CD4-positive, CD25-positive, alpha-beta regulatory T cell (primary cell): ENCODE measurements at regions not wholly inside any gene's neighbourhood (a gene's known extent, or its start where the extent isn't known, plus 50 kb on each side); places are given as distances from the start of the nearest gene placed in this dataset.

Experiments
- ATAC-seq, 2 donors: fragments of 150-1000 bp; cut with Tn5 transposase; one replicate each; pipeline ENCODE4 v1.10.0; 2021; ENCODE audit warnings: low read depth in 2 of 2, moderate number of reproducible peaks in 2 of 2, moderate library complexity in 1 of 2
- DNase-seq, 3 donors: peaks; one replicate each; pipeline versions ENCODE4 v3.0.0 to v3.0.0-alpha.2; 2012 to 2022; ENCODE audit warnings: mixed read lengths in 1 of 3
- H3K27ac ChIP-seq: one replicate; pipeline ENCODE4 v1.7.0; 2013; ENCODE audit warnings: mild to moderate bottlenecking, low read length; ENCODE audit not compliant: insufficient read depth, poor library complexity, severe bottlenecking
- H3K27me3 ChIP-seq: one replicate; pipeline ENCODE4 v1.7.0; 2013; ENCODE audit warnings: low read length; ENCODE audit not compliant: control insufficient read depth, insufficient read depth
- H3K36me3 ChIP-seq: one replicate; pipeline ENCODE4 v1.7.0; 2013; ENCODE audit warnings: mild to moderate bottlenecking, low read length, moderate library complexity; ENCODE audit not compliant: control insufficient read depth, insufficient read depth
- H3K4me1 ChIP-seq: 2 replicates; pipeline ENCODE4 v1.7.0; 2013; ENCODE audit warnings: mild to moderate bottlenecking, low read length; ENCODE audit not compliant: insufficient read depth, control insufficient read depth, poor library complexity, severe bottlenecking
- H3K4me3 ChIP-seq: one replicate; pipeline ENCODE4 v1.7.0; 2013; ENCODE audit warnings: low read depth, mild to moderate bottlenecking, low read length, moderate library complexity
- H3K9me3 ChIP-seq, 2 experiments: 1 replicate in 1 of 2; 2 replicates in 1 of 2; pipeline ENCODE4 v1.7.0; 2013; ENCODE audit warnings: low read length in 2 of 2, mild to moderate bottlenecking in 1 of 2, moderate library complexity in 1 of 2; ENCODE audit not compliant: control insufficient read depth in 2 of 2
- H3K27ac Mint-ChIP-seq, 3 donors: one replicate each; pipeline ENCODE4 v1.8.0; 2020 to 2022; ENCODE audit warnings: mild to moderate bottlenecking in 3 of 3, mixed read lengths in 3 of 3, moderate library complexity in 2 of 3
- H3K27me3 Mint-ChIP-seq: one replicate; pipeline ENCODE4 v1.8.0; 2022; ENCODE audit warnings: mild to moderate bottlenecking, mixed read lengths
- H3K36me3 Mint-ChIP-seq: one replicate; pipeline ENCODE4 v1.8.0; 2020; ENCODE audit warnings: mixed read lengths
- H3K4me1 Mint-ChIP-seq, 4 donors: one replicate each; pipeline ENCODE4 v1.8.0; 2020 to 2022; ENCODE audit warnings: mixed read lengths in 4 of 4, mild to moderate bottlenecking in 1 of 4
- H3K4me3 Mint-ChIP-seq, 4 donors: one replicate each; pipeline ENCODE4 v1.8.0; 2020 to 2022; ENCODE audit warnings: mild to moderate bottlenecking in 4 of 4, mixed read lengths in 4 of 4, moderate library complexity in 3 of 4
- H3K9me3 Mint-ChIP-seq, 7 donors: one replicate each; pipeline ENCODE4 v1.8.0; 2020 to 2022; ENCODE audit warnings: mixed read lengths in 7 of 7, mild to moderate bottlenecking in 3 of 7, moderate library complexity in 2 of 7

DNA sequence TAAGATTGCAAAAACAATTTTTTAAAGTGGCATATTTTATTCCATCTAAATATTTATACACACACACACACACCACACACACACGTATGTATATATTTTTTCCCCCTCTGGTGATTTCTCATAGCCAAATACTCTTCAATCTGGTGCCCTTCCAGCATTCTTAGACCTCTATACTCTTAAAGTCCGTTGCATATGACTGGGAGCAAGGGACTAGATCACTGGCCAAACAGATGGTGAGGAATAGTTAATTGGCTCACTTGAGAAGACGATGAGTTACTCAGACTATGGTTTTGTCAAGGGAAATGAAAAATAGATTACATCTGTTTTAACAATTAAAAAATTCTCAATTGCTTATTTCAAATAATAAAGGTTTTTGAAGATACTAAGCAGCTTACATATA lies 512.5 kb upstream of the LRRTM4 start:
- no peak overlapping the region for H3K27ac ChIP-seq
- no peaks in the 10 kb centered on the region for H3K36me3 ChIP-seq
- ATAC-seq (no peak), DNase-seq (no peak)
- Mint-ChIP-seq H3K27me3 (no peaks in the 10 kb centered on the region), H3K27ac (no peak overlapping the region), H3K9me3 (peaks cover 0 to 37% (median 6%) of the 10 kb centered on the region in 7 donors), H3K4me3 (no peak overlapping the region), H3K4me1 (no peaks in the 10 kb centered on the region), H3K36me3 (no peaks in the 10 kb centered on the region)
- no peak overlapping the region for H3K4me3 ChIP-seq
- peaks cover 0 to 8% of the 10 kb centered on the region in 2 experiments for H3K9me3 ChIP-seq
- H3K4me1 ChIP-seq = no peaks in the 10 kb centered on the region
- H3K27me3 ChIP-seq = no peaks in the 10 kb centered on the region

DNA sequence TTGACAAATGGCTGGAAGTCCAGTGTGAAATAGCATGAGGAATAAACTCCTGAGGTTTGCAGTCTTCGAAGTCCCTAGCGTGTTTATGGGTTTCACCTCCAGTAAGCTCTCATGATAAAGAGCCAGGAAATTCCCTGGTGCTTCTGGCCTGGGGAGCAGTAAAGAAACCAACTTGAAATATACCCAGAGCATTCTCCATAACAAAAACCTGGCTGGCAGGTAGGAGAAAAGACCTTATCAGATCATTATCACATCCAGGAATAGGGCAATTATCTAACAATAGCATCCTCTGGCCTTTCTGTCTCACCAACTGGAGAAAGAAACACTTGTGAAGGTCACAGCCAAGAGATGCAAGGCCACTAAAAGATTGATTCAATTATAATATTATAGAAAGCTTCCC lies 513.6 kb upstream of the LRRTM4 start:
- Histone ChIP-seq H3K27me3 (no peaks in the 10 kb centered on the region), H3K4me3 (no peak overlapping the region), H3K4me1 (no peaks in the 10 kb centered on the region), H3K27ac (no peak overlapping the region), H3K9me3 (peaks cover 0 to 5% of the 10 kb centered on the region in 2 experiments), H3K36me3 (no peaks in the 10 kb centered on the region)
- no peaks in the 10 kb centered on the region for H3K27me3 Mint-ChIP-seq
- H3K36me3 Mint-ChIP-seq = no peaks in the 10 kb centered on the region
- no peak overlapping the region for H3K4me3 Mint-ChIP-seq
- no peak for ATAC-seq
- H3K9me3 Mint-ChIP-seq = peaks cover 0 to 35% (median 6%) of the 10 kb centered on the region in 7 donors
- H3K27ac Mint-ChIP-seq = no peak overlapping the region
- no peak for DNase-seq
- no peaks in the 10 kb centered on the region for H3K4me1 Mint-ChIP-seq

DNA sequence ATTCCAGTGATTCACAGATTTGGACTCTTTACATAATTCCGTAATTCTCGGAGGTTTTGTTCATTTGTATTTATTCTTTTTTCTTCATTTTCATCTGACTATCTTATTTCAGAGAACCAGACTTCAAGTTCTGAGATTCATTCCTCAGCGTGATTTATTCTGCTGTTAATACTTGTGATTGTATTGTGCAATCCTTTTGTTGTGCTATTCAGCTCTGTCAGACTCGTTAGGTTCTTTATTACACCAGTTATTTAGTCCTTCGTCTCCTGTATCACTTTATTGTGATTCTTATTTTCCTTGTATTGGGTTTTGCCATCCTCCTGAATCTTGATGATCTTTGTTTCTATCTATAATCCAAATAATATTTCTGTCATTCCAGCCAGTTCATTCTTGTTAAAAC lies 529.3 kb upstream of the LRRTM4 start:
- H3K9me3 Mint-ChIP-seq = peaks cover 5 to 52% (median 18%) of the 10 kb centered on the region in 7 donors
- no peaks in the 10 kb centered on the region for H3K27me3 Mint-ChIP-seq
- Histone ChIP-seq H3K27ac (no peak overlapping the region), H3K4me1 (no peaks in the 10 kb centered on the region), H3K4me3 (no peak overlapping the region), H3K27me3 (no peaks in the 10 kb centered on the region), H3K9me3 (peaks cover 0 to 24% of the 10 kb centered on the region in 2 experiments), H3K36me3 (no peaks in the 10 kb centered on the region)
- no peak overlapping the region for H3K27ac Mint-ChIP-seq
- H3K36me3 Mint-ChIP-seq = no peaks in the 10 kb centered on the region
- no peak for ATAC-seq
- no peak for DNase-seq
- no peaks in the 10 kb centered on the region for H3K4me1 Mint-ChIP-seq
- no peak overlapping the region for H3K4me3 Mint-ChIP-seq

DNA sequence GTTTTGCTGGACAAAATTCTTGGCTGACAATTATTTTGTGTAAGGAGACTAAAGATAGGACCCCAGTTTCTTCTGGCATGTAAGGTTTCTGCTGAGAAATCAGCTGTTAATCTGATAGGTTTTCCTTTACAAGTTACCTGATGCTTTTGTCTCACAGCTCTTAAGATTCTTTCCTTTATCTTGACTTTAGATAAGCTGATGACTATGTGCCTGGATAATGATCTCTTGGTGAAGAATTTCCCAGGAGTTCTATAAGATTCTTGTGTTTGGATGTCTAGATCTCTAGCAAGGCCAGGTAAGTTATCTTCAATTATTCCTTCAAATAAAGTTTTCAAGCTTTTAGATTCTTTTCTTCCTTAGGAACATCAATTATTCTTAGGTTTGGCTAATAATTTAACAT lies 534.8 kb upstream of the LRRTM4 start:
- Mint-ChIP-seq H3K27me3 (no peaks in the 10 kb centered on the region), H3K4me3 (no peak overlapping the region), H3K9me3 (peaks cover 0 to 41% (median 3%) of the 10 kb centered on the region in 7 donors), H3K4me1 (no peaks in the 10 kb centered on the region), H3K36me3 (no peaks in the 10 kb centered on the region), H3K27ac (no peak overlapping the region)
- no peak overlapping the region for H3K27ac ChIP-seq
- H3K4me1 ChIP-seq = no peaks in the 10 kb centered on the region
- peaks cover 14 to 44% of the 10 kb centered on the region in 2 experiments for H3K9me3 ChIP-seq
- no peaks in the 10 kb centered on the region for H3K27me3 ChIP-seq
- H3K36me3 ChIP-seq = no peaks in the 10 kb centered on the region
- DNase-seq (no peak), ATAC-seq (no peak)
- no peak overlapping the region for H3K4me3 ChIP-seq

DNA sequence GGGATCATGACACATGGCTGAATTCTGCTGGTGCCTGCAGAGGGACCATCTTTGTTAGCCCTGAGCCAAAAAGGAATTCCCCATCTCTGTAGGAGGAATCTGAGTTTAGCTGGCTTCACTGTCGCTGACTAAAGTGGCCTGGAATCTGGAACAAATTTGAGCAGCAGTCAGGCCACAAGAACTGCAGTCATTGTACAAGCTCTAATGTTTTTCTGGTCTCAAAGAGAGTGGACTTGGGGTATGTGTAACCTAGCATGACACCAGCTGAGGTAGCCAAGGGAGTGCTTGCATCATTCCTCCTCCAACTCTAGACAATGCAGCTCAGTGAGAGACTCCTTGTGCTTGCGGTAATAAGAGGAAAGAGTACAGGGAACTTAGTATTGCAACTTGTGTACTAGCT lies 539.1 kb upstream of the LRRTM4 start:
- H3K27ac ChIP-seq = no peak overlapping the region
- H3K36me3 ChIP-seq = no peaks in the 10 kb centered on the region
- no peak overlapping the region for H3K27ac Mint-ChIP-seq
- no peaks in the 10 kb centered on the region for H3K27me3 ChIP-seq
- DNase-seq (no peak), ATAC-seq (no peak)
- no peak overlapping the region for H3K4me3 ChIP-seq
- no peaks in the 10 kb centered on the region for H3K4me1 Mint-ChIP-seq
- H3K27me3 Mint-ChIP-seq = no peaks in the 10 kb centered on the region
- peaks cover 0 to 24% (median 7%) of the 10 kb centered on the region in 7 donors for H3K9me3 Mint-ChIP-seq
- H3K9me3 ChIP-seq = peaks cover 14 to 21% of the 10 kb centered on the region in 2 experiments
- H3K4me3 Mint-ChIP-seq = no peak overlapping the region
- no peaks in the 10 kb centered on the region for H3K36me3 Mint-ChIP-seq
- no peaks in the 10 kb centered on the region for H3K4me1 ChIP-seq

DNA sequence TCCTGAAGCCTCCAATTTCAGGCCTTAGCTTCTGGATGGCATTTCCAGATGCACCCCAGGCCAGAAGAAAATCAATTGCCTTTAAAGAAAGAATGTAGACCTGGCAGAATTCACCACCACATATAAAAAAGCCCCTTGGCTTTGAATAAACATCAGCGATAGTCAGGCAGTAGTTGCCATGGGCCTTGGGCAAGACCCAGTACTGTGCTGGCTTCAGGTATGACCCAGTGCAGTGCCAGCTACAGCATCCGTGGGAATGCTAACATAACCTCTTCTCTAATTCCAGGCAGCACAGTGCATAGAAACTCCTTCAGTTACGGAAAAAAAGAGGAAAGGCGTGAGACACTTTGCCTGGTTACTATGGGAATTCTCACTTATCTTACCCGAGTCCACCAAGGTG lies 539.6 kb upstream of the LRRTM4 start:
- no peak overlapping the region for H3K27ac Mint-ChIP-seq
- no peaks in the 10 kb centered on the region for H3K27me3 ChIP-seq
- no peak overlapping the region for H3K4me3 Mint-ChIP-seq
- no peaks in the 10 kb centered on the region for H3K4me1 ChIP-seq
- H3K9me3 Mint-ChIP-seq = peaks cover 0 to 27% (median 7%) of the 10 kb centered on the region in 7 donors
- H3K4me1 Mint-ChIP-seq = no peaks in the 10 kb centered on the region
- no peak overlapping the region for H3K4me3 ChIP-seq
- peaks cover 14 to 21% of the 10 kb centered on the region in 2 experiments for H3K9me3 ChIP-seq
- H3K27ac ChIP-seq = no peak overlapping the region
- no peaks in the 10 kb centered on the region for H3K36me3 Mint-ChIP-seq
- no peak for ATAC-seq
- no peaks in the 10 kb centered on the region for H3K27me3 Mint-ChIP-seq
- DNase-seq = no peak
- no peaks in the 10 kb centered on the region for H3K36me3 ChIP-seq

DNA sequence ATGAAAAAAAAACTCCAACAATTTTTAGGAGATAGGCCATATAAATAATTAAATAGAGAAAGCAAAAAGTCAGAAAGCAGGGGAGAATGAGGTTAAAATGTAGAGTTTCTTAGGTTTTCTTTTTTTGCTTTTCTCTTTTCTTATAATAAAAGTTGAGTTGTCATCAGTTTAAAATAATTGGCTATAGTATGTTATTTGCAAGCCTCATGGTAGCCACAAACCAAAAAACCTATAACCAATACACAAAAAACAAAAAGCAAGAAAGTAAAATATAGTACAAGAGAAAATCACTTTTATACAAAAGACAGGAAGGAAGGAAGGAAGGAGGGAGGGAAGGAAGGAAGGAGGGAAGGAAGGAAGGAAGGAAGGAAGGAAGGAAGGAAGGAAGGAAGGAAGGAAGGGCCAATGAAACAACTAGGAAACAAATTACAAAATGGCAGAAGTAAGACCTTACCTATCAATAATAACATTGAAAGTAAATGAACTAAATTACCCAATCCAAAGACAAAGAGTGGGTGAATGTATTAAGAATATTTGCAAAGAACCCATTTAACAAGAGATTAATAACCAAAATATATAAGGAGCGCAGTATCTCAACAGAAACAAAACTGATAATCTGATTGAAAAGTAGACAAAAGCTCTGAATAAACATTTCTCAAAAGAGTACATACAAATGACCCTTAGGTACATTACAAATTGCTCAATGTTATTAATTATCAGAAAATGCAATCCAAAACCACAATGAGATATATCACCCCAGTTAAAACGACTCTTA lies 541.3 kb upstream of the LRRTM4 start:
- DNase-seq = no peak
- Histone ChIP-seq H3K36me3 (no peaks in the 10 kb centered on the region), H3K27ac (no peak overlapping the region), H3K9me3 (peaks cover 14 to 21% of the 10 kb centered on the region in 2 experiments), H3K4me3 (no peak overlapping the region), H3K27me3 (no peaks in the 10 kb centered on the region), H3K4me1 (no peaks in the 10 kb centered on the region)
- H3K4me1 Mint-ChIP-seq = no peaks in the 10 kb centered on the region
- no peaks in the 10 kb centered on the region for H3K36me3 Mint-ChIP-seq
- H3K4me3 Mint-ChIP-seq = no peak overlapping the region
- ATAC-seq = no peak
- H3K27me3 Mint-ChIP-seq = no peaks in the 10 kb centered on the region
- H3K9me3 Mint-ChIP-seq = peaks cover 0 to 28% (median 7%) of the 10 kb centered on the region in 7 donors
- H3K27ac Mint-ChIP-seq = no peak overlapping the region

DNA sequence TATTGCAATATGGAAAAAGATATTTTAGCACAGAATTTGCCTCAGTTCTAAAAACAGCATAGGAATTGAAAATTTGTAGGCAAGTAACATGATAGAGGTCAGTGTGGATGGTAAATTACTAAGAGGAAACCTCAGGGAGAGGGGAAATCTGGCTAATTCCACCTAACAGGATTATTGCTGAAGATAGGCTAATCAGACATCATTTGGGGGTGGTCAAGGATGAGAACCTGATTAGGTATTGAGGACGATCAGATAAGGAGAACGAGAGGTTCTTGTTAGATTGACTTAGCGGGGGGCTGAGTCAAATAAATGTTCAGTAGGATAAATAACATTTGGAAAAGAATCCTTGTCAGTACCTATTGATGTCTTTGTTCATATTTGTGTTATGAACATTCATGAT lies 543.2 kb upstream of the LRRTM4 start:
- Mint-ChIP-seq H3K4me3 (no peak overlapping the region), H3K36me3 (no peaks in the 10 kb centered on the region), H3K27ac (no peak overlapping the region), H3K27me3 (no peaks in the 10 kb centered on the region), H3K4me1 (no peaks in the 10 kb centered on the region), H3K9me3 (peaks cover 0 to 25% (median 8%) of the 10 kb centered on the region in 7 donors)
- H3K36me3 ChIP-seq = no peaks in the 10 kb centered on the region
- DNase-seq = no peak
- H3K9me3 ChIP-seq = peaks cover 7 to 8% of the 10 kb centered on the region in 2 experiments
- ATAC-seq = no peak
- H3K4me1 ChIP-seq = no peaks in the 10 kb centered on the region
- H3K4me3 ChIP-seq = no peak overlapping the region
- no peaks in the 10 kb centered on the region for H3K27me3 ChIP-seq
- no peak overlapping the region for H3K27ac ChIP-seq
